Lung (tissue), 11 donors: ENCODE measurements at regions not wholly inside any gene's neighbourhood (a gene's known extent, or its start where the extent isn't known, plus 50 kb on each side); places are given as distances from the start of the nearest gene placed in this dataset.

Source experiments
- ATAC-seq: fragments of 200-7000 bp; cut with Tn5 transposase; one replicate; pipeline ENCODE4 v1.9.1; 2020; ENCODE audit warnings: moderate number of reproducible peaks; ENCODE audit not compliant: insufficient read depth, low FRiP score
- DNase-seq, 3 donors: peaks; one replicate each; pipeline ENCODE4 v3.0.0-alpha.2; 2013 to 2017
- H3K27ac ChIP-seq, 2 donors: one replicate each; pipeline ENCODE4 v1.5.1; 2013; ENCODE audit warnings: mild to moderate bottlenecking in 2 of 2, moderate library complexity in 2 of 2, control low read depth in 1 of 2, inconsistent platforms in 1 of 2, low read depth in 1 of 2, low read length in 1 of 2
- H3K27me3 ChIP-seq, 3 donors: one replicate each; pipeline ENCODE4 v1.5.1; 2013; ENCODE audit warnings: low read length in 2 of 3; ENCODE audit not compliant: control insufficient read depth in 3 of 3, insufficient read depth in 3 of 3
- H3K36me3 ChIP-seq, 4 donors: one replicate each; pipeline ENCODE4 v1.5.1; 2013; ENCODE audit warnings: low read length in 4 of 4, mild to moderate bottlenecking in 1 of 4, moderate library complexity in 1 of 4; ENCODE audit not compliant: control insufficient read depth in 4 of 4, insufficient read depth in 4 of 4
- H3K4me1 ChIP-seq, 5 donors: one replicate each; pipeline ENCODE4 v1.5.1; 2013; ENCODE audit warnings: low read length in 5 of 5, mild to moderate bottlenecking in 2 of 5, moderate library complexity in 1 of 5; ENCODE audit not compliant: control insufficient read depth in 5 of 5, insufficient read depth in 5 of 5
- H3K4me3 ChIP-seq: one replicate; pipeline ENCODE4 v1.5.1; 2013; ENCODE audit warnings: mild to moderate bottlenecking, control low read depth, moderate library complexity
- H3K9ac ChIP-seq, 2 donors: one replicate each; pipeline ENCODE4 v1.5.1; 2013; ENCODE audit warnings: low read length in 2 of 2, control low read depth in 1 of 2; ENCODE audit not compliant: insufficient read depth in 1 of 2
- H3K9me3 ChIP-seq, 4 donors: one replicate each; pipeline ENCODE4 v1.5.1; 2013; ENCODE audit warnings: low read length in 3 of 4, mild to moderate bottlenecking in 1 of 4, moderate library complexity in 1 of 4; ENCODE audit not compliant: control insufficient read depth in 4 of 4, insufficient read depth in 3 of 4
- WGBS, 2 donors: extraction: QIAGEN DNeasy Blood & Tissue Kit; methylation state at CpG; one replicate each; pipeline ENCODE4 v1.1.7; 2013; 5-methylcytosine and 5-hydroxymethylcytosine counted together
- TF ChIP-seq, protein P1 (sequence below): IDR thresholded peaks from 2 replicates; pipeline ENCODE4 v1.5.1; 2012; ENCODE audit warnings: mild to moderate bottlenecking; ENCODE audit errors: control extremely low read depth, extremely low read depth
- donor health status: control.
- donor health status: control.
- donor health status: Bipolar disorder and iron deficiency.
- donor health status: healthy.
- donor health status: DM: yes; HTN: yes; CAD: no.

DNA sequence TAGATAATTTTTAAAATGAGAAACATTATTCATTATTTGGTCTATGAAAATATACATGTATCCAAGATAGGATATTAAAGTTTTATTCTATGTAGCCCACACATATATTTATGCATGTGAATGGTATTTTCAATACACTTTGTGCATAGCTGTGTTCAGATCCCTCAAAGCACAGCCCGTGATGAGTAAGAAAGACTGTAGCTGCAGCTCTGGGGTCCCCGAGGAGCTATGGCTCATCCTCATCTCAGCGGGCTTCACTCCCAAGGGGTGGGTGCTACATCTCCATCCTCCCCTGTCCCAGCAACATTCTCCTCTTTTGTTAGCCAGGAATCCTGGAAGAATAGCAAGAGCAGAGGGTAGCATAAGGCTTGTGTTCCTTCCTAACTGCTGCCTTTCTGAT, 130.8 kb downstream of the SAMD5 start:
- Histone ChIP-seq H3K9me3 (peaks cover 0 to 4% (median 0%) of the 10 kb centered on the region in 4 donors), H3K4me3 (no peak overlapping the region), H3K27ac (no peak overlapping the region), H3K4me1 (peaks cover 0 to 7% (median 2%) of the 10 kb centered on the region in 5 donors), H3K36me3 (no peaks in the 10 kb centered on the region), H3K9ac (no peak overlapping the region), H3K27me3 (no peaks in the 10 kb centered on the region)
- WGBS, 2 donors = 76 to 93% methylated on average over 3 of the region's 3 CpGs
- no peak for DNase-seq
- no peak for ATAC-seq
- TF ChIP-seq, protein P1, sequence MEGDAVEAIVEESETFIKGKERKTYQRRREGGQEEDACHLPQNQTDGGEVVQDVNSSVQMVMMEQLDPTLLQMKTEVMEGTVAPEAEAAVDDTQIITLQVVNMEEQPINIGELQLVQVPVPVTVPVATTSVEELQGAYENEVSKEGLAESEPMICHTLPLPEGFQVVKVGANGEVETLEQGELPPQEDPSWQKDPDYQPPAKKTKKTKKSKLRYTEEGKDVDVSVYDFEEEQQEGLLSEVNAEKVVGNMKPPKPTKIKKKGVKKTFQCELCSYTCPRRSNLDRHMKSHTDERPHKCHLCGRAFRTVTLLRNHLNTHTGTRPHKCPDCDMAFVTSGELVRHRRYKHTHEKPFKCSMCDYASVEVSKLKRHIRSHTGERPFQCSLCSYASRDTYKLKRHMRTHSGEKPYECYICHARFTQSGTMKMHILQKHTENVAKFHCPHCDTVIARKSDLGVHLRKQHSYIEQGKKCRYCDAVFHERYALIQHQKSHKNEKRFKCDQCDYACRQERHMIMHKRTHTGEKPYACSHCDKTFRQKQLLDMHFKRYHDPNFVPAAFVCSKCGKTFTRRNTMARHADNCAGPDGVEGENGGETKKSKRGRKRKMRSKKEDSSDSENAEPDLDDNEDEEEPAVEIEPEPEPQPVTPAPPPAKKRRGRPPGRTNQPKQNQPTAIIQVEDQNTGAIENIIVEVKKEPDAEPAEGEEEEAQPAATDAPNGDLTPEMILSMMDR = no peak

DNA sequence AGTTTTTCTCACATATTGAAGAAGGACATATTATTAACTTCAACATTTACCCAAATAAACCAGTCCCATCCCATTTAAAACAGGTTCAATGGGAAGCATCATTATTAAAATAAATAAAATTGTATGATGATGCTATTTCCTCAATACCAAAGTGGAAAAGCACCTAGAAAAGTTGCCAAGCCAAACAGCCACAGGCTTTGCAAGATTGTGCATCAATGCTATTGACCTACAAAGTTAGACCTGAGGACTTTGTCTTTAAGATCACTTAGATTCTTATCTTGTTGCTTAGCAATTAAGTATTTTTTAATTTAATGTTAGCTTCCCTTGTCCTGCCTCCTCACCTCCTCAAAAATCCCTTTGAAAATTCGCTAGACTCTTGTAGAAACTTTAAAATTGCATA, 132.1 kb downstream of the SAMD5 start:
- no peak overlapping the region for H3K27ac ChIP-seq
- H3K4me3 ChIP-seq = no peak overlapping the region
- H3K9ac ChIP-seq = no peak overlapping the region
- H3K36me3 ChIP-seq = no peaks in the 10 kb centered on the region
- no peaks in the 10 kb centered on the region for H3K9me3 ChIP-seq
- peaks cover 0 to 7% (median 1%) of the 10 kb centered on the region in 5 donors for H3K4me1 ChIP-seq
- ATAC-seq (no peak), DNase-seq (no peak)
- TF ChIP-seq, protein P1 = no peak
- WGBS, 2 donors = 58% methylated on average over 1 of the region's 1 CpG
- H3K27me3 ChIP-seq = no peaks in the 10 kb centered on the region

DNA sequence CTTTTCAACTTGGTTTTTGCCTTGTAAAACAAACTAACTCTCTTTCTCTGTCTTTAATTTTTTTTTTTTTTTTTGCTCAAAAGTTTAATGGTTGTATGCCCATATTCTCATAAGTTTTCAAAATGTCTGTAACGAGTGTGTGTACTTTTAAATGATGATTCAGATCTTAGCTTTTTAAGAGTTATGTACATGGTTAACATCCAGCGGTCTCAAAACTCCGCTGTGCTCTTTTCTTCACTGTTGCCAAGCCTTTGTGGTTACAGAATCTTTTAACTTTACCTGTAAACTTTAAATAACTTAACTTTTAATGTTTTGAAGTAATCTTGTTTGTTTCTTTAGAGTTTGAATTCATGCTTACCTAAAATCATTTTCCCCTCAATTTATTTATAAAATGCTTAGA, 133.0 kb downstream of the SAMD5 start:
- TF ChIP-seq, protein P1 = no peak
- ATAC-seq (no peak), DNase-seq (no peak)
- 89 to 90% methylated on average over 3 of the region's 3 CpGs for WGBS, 2 donors
- H3K27ac ChIP-seq = no peak overlapping the region
- no peaks in the 10 kb centered on the region for H3K36me3 ChIP-seq
- H3K4me3 ChIP-seq = no peak overlapping the region
- H3K4me1 ChIP-seq = peaks cover 0 to 7% (median 0%) of the 10 kb centered on the region in 5 donors
- H3K27me3 ChIP-seq = no peaks in the 10 kb centered on the region
- H3K9me3 ChIP-seq = no peaks in the 10 kb centered on the region
- no peak overlapping the region for H3K9ac ChIP-seq

DNA sequence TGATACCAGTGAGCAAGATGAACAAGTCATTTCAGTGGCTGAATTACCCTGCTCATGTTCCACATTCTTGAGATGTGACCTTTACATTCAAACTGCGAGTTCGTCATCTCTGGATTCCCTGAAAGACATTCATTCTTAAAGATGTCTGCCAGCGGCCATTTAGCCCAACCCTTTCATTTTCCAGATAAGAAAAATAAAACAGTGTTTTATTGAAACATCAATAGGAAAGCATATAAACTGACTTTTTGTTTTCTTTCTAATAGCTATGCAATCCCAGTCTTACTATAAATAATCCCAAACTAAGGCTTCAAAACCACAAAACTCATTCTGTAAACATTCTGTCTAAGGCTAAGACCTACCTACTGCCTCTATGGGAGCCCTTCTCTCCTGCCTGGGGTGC, 134.0 kb downstream of the SAMD5 start:
- Histone ChIP-seq H3K4me1 (peaks cover 0 to 7% (median 0%) of the 10 kb centered on the region in 5 donors), H3K36me3 (no peaks in the 10 kb centered on the region), H3K27me3 (no peaks in the 10 kb centered on the region), H3K27ac (no peak overlapping the region), H3K9me3 (no peaks in the 10 kb centered on the region), H3K4me3 (no peak overlapping the region), H3K9ac (no peak overlapping the region)
- TF ChIP-seq, protein P1 = no peak
- ATAC-seq (no peak), DNase-seq (no peak)
- whole genome bisulfite sequencing, 2 donors = 88 to 90% methylated on average over 3 of the region's 3 CpGs
